ENCODE measurements at regions not wholly inside any gene's neighbourhood (a gene's known extent, or its start where the extent isn't known, plus 50 kb on each side); places are given as distances from the start of the nearest gene placed in this dataset.
"Not testable (repeated sequence)": the region's sequence is repeated elsewhere in the genome, so short reads cannot be mapped to it uniquely, and the experiment has no call there.

GRCh38 chr11:88061111-88061510 lies 114.1 kb downstream of the RAB38 start:
- in situ Hi-C loops (cut with MboI; ENCODE audit: low sequenced_read_pairs): no loop called here

GRCh38 chr11:88059326-88059725 lies 115.9 kb downstream of the RAB38 start:
- in situ Hi-C loops (cut with MboI; ENCODE audit: low sequenced_read_pairs): no loop called here

GRCh38 chr11:88051396-88051795 lies 123.8 kb downstream of the RAB38 start:
- in situ Hi-C loops (cut with MboI; ENCODE audit: low sequenced_read_pairs): no loop called here

- in situ Hi-C loops (cut with MboI; ENCODE audit: low sequenced_read_pairs): no loop called here
Observed at GRCh38 chr11:88050247-88050646, 125.0 kb downstream of the RAB38 start.

GRCh38 chr11:88045288-88045687 lies 130.0 kb downstream of the RAB38 start:
- in situ Hi-C loops (cut with MboI; ENCODE audit: low sequenced_read_pairs): not testable (repeated sequence)

GRCh38 chr11:88044658-88045057 lies 130.6 kb downstream of the RAB38 start:
- in situ Hi-C loops (cut with MboI; ENCODE audit: low sequenced_read_pairs): not testable (repeated sequence)

GRCh38 chr11:88043149-88043548 lies 132.1 kb downstream of the RAB38 start:
- in situ Hi-C loops (cut with MboI; ENCODE audit: low sequenced_read_pairs): no loop called here

GRCh38 chr11:88042647-88043046 lies 132.6 kb downstream of the RAB38 start:
- in situ Hi-C loops (cut with MboI; ENCODE audit: low sequenced_read_pairs): no loop called here

GRCh38 chr11:88042238-88042637 lies 133.0 kb downstream of the RAB38 start:
- in situ Hi-C loops (cut with MboI; ENCODE audit: low sequenced_read_pairs): no loop called here

GRCh38 chr11:88041679-88042078 lies 133.6 kb downstream of the RAB38 start:
- in situ Hi-C loops (cut with MboI; ENCODE audit: low sequenced_read_pairs): no loop called here

- in situ Hi-C loops (cut with MboI; ENCODE audit: low sequenced_read_pairs): no loop called here
Observed at GRCh38 chr11:88040148-88040496, 135.1 kb downstream of the RAB38 start.

GRCh38 chr11:88039476-88040147 lies 135.6 kb downstream of the RAB38 start:
- in situ Hi-C loops (cut with MboI; ENCODE audit: low sequenced_read_pairs): no loop called here

GRCh38 chr11:88038063-88038462 lies 137.2 kb downstream of the RAB38 start:
- in situ Hi-C loops (cut with MboI; ENCODE audit: low sequenced_read_pairs): no loop called here

- in situ Hi-C loops (cut with MboI; ENCODE audit: low sequenced_read_pairs): no loop called here
Observed at GRCh38 chr11:88036701-88037100, 138.5 kb downstream of the RAB38 start.

- in situ Hi-C loops (cut with MboI; ENCODE audit: low sequenced_read_pairs): no loop called here
Observed at GRCh38 chr11:88035271-88035670, 140.0 kb downstream of the RAB38 start.

- in situ Hi-C loops (cut with MboI; ENCODE audit: low sequenced_read_pairs): loop anchor here (25.0 kb wide), 1 partner anchor 520 kb away; no protein-coding TSS in a partner anchor
Observed at GRCh38 chr11:88017666-88018065, 157.6 kb downstream of the RAB38 start.

GRCh38 chr11:88016392-88017170 lies 158.7 kb downstream of the RAB38 start:
- in situ Hi-C loops (cut with MboI; ENCODE audit: low sequenced_read_pairs): loop anchor here (25.0 kb wide), 1 partner anchor 521 kb away; no protein-coding TSS in a partner anchor

GRCh38 chr11:88015170-88015569 lies 160.1 kb downstream of the RAB38 start:
- in situ Hi-C loops (cut with MboI; ENCODE audit: low sequenced_read_pairs): loop anchor here (25.0 kb wide), 1 partner anchor 522 kb away; no protein-coding TSS in a partner anchor

GRCh38 chr11:88013508-88014065 lies 161.7 kb downstream of the RAB38 start:
- in situ Hi-C loops (cut with MboI; ENCODE audit: low sequenced_read_pairs): loop anchor here (25.0 kb wide), 1 partner anchor 524 kb away; no protein-coding TSS in a partner anchor

GRCh38 chr11:88012456-88012855 lies 162.8 kb downstream of the RAB38 start:
- in situ Hi-C loops (cut with MboI; ENCODE audit: low sequenced_read_pairs): loop anchor here (25.0 kb wide), 1 partner anchor 525 kb away; no protein-coding TSS in a partner anchor

- in situ Hi-C loops (cut with MboI; ENCODE audit: low sequenced_read_pairs): no loop called here
Observed at GRCh38 chr11:87976009-87976408, 199.2 kb downstream of the RAB38 start.

GRCh38 chr11:87974797-87975196 lies 200.4 kb downstream of the RAB38 start:
- in situ Hi-C loops (cut with MboI; ENCODE audit: low sequenced_read_pairs): no loop called here

All from HL-60/S4 treated with retinoic acid at 250 ng/mL for 4 days and 3 days (cell line).